DND-41 (cell line): ENCODE measurements at regions not wholly inside any gene's neighbourhood (a gene's known extent, or its start where the extent isn't known, plus 50 kb on each side); places are given as distances from the start of the nearest gene placed in this dataset.

Source experiments
- ATAC-seq: fragments of 200-7000 bp; cut with Tn5 transposase; 3 replicates; pipeline ENCODE4 v1.9.1; 2021; ENCODE audit warnings: low read depth; ENCODE audit not compliant: insufficient read depth
- DNase-seq: peaks from one replicate; pipeline ENCODE4 v3.0.0-alpha.2; 2020
- H2AFZ ChIP-seq: 2 replicates; pipeline ENCODE4 v1.6.0; 2012; ENCODE audit warnings: low read depth, low read length
- H3K27ac ChIP-seq: 2 replicates; pipeline ENCODE4 v1.5.1; 2012; ENCODE audit warnings: low read length, inconsistent platforms
- H3K27me3 ChIP-seq: fragments of 200-600 bp; sonication (generic); 2 replicates; pipeline ENCODE4 v1.6.0; 2012; ENCODE audit warnings: low read length, mild to moderate bottlenecking, inconsistent platforms; ENCODE audit not compliant: insufficient read depth, poor library complexity
- H3K36me3 ChIP-seq: 2 replicates; pipeline ENCODE4 v1.5.1; 2012; ENCODE audit warnings: low read length, inconsistent platforms; ENCODE audit not compliant: insufficient read depth
- H3K4me1 ChIP-seq: 2 replicates; pipeline ENCODE4 v1.5.1; 2012; ENCODE audit warnings: mild to moderate bottlenecking, low read length; ENCODE audit not compliant: insufficient read depth
- H3K4me2 ChIP-seq: 2 replicates; pipeline ENCODE4 v1.6.0; 2012; ENCODE audit warnings: mild to moderate bottlenecking, moderate library complexity, low read length, inconsistent platforms; ENCODE audit not compliant: insufficient read depth
- H3K4me3 ChIP-seq, 2 experiments: fragments of 200-600 bp in 1 of 2; shearing (Covaris generic) in 1 of 2; 2 replicates each; pipeline ENCODE4 v1.5.1; 2012 to 2016; ENCODE audit warnings: inconsistent platforms in 2 of 2, low read length in 2 of 2, mild to moderate bottlenecking in 2 of 2, low read depth in 1 of 2, moderate library complexity in 1 of 2
- H3K79me2 ChIP-seq: 2 replicates; pipeline ENCODE4 v1.6.0; 2012; ENCODE audit warnings: low read length, inconsistent platforms; ENCODE audit not compliant: insufficient read depth
- H3K9ac ChIP-seq: 2 replicates; pipeline ENCODE4 v1.6.0; 2012; ENCODE audit warnings: low read depth, mild to moderate bottlenecking, inconsistent platforms, low read length, moderate library complexity
- H3K9me3 ChIP-seq: 2 replicates; pipeline ENCODE4 v1.5.1; 2012; ENCODE audit warnings: low read length, moderate library complexity, mild to moderate bottlenecking, inconsistent platforms; ENCODE audit not compliant: insufficient read depth, severe bottlenecking
- H4K20me1 ChIP-seq: 2 replicates; pipeline ENCODE4 v1.6.0; 2012; ENCODE audit warnings: low read length; ENCODE audit not compliant: insufficient read depth
- CTCF ChIP-seq: IDR thresholded peaks from 2 replicates; pipeline ENCODE4 v1.5.1; 2012; ENCODE audit warnings: borderline replicate concordance, low read length, moderate library complexity, mild to moderate bottlenecking; ENCODE audit not compliant: poor library complexity, severe bottlenecking; ENCODE audit errors: extremely low read depth
- EZH2 ChIP-seq: IDR thresholded peaks from 3 replicates; pipeline ENCODE4 v1.6.1; 2012; ENCODE audit warnings: borderline replicate concordance, low read depth, mild to moderate bottlenecking, moderate library complexity, low read length, inconsistent platforms; ENCODE audit not compliant: severe bottlenecking

DNA sequence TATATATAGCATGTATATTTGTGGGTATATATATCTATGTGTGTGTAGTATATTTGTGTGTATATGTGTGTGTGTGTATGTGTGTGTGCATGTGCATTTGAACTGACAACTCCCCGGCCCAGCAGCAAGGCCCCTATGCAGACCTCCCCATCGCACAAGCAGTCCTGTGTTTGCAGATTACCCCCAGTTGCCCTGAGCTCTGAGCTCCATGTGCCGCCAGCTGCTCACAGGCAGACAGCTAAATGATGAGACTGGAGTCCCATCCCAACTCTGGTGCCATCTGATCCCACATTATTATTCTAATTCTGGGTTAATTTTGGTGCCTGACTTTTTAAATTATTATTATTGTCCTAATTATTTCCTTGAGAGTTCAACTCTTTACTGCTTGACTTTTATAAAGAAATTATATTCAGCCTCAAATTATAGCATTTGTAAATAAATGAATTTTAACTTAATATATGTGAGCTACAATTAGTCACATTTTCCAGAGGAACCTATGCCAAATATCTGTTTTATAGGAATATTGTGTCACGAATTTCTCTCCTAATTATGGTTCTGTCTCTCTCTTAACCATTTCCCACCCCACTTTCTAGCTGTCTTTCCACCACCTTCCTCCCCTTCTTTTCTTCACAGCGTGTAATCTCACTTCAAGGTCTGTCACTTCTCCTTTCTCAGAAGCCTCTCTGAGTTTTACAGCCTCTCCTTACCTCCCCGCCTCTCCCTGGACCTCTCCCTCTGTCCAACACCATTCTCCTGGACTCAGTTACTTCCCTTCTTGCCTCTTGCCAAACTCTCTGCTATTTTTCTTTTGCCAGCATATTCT lies 90.6 kb upstream of the SYNDIG1 start:
- Histone ChIP-seq H3K9ac (no peak overlapping the region), H3K9me3 (no peaks in the 10 kb centered on the region), H3K4me3 (no peak overlapping the region), H3K4me2 (no peak overlapping the region), H4K20me1 (no peaks in the 10 kb centered on the region), H3K36me3 (no peaks in the 10 kb centered on the region), H2AFZ (no peak overlapping the region), H3K27ac (no peak overlapping the region), H3K79me2 (no peaks in the 10 kb centered on the region), H3K4me1 (no peaks in the 10 kb centered on the region), H3K27me3 (no peaks in the 10 kb centered on the region)
- ATAC-seq (no peak), DNase-seq (no peak)
- TF ChIP-seq EZH2 (no peak), CTCF (no peak)

- H3K27me3 ChIP-seq = no peaks in the 10 kb centered on the region
- no peak for ATAC-seq
- no peak overlapping the region for H3K4me2 ChIP-seq
- H3K36me3 ChIP-seq = no peaks in the 10 kb centered on the region
- no peak overlapping the region for H3K27ac ChIP-seq
- H3K4me3 ChIP-seq = no peak overlapping the region
- no peaks in the 10 kb centered on the region for H3K9me3 ChIP-seq
- no peaks in the 10 kb centered on the region for H3K79me2 ChIP-seq
- H3K4me1 ChIP-seq = no peaks in the 10 kb centered on the region
- H2AFZ ChIP-seq = no peak overlapping the region
- H3K9ac ChIP-seq = no peak overlapping the region
- no peaks in the 10 kb centered on the region for H4K20me1 ChIP-seq
- TF ChIP-seq EZH2 = no peak
- TF ChIP-seq CTCF = no peak
- DNase-seq = no peak
These were observed 92.9 kb upstream of the SYNDIG1 start for GRCh38 chr20:24376311-24377099.

DNA sequence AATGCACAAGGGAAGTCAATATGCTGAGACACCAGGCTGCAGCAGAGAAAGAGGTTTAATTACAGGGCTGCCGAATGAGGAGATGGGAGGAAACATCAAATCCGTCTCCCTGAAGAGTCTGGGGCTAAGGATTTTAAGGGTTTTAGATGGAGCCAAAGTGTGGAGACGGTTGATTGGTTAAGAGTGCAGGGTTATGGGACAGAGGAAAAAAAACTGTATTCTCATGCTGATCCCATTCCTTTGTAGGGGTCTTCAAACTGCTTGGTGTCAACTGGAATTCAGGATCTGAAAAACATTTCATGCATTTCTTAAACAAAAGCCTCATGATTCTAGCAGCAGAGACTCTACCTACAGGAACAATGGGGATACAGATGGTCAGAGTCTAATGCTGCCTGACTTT lies 96.1 kb upstream of the SYNDIG1 start:
- no peak overlapping the region for H3K9ac ChIP-seq
- DNase-seq = no peak
- no peaks in the 10 kb centered on the region for H3K27me3 ChIP-seq
- H3K4me1 ChIP-seq = no peaks in the 10 kb centered on the region
- H3K4me3 ChIP-seq = no peak overlapping the region
- H3K4me2 ChIP-seq = no peak overlapping the region
- ATAC-seq = no peak
- no peak overlapping the region for H2AFZ ChIP-seq
- no peaks in the 10 kb centered on the region for H3K9me3 ChIP-seq
- H3K79me2 ChIP-seq = no peaks in the 10 kb centered on the region
- H4K20me1 ChIP-seq = no peaks in the 10 kb centered on the region
- H3K36me3 ChIP-seq = no peaks in the 10 kb centered on the region
- TF ChIP-seq CTCF (no peak), EZH2 (no peak)
- H3K27ac ChIP-seq = no peak overlapping the region
